ENCODE measurements at regions not wholly inside any gene's neighbourhood (a gene's known extent, or its start where the extent isn't known, plus 50 kb on each side); places are given as distances from the start of the nearest gene placed in this dataset.
"Not testable (repeated sequence)": the region's sequence is repeated elsewhere in the genome, so short reads cannot be mapped to it uniquely, and the experiment has no call there.

DNA sequence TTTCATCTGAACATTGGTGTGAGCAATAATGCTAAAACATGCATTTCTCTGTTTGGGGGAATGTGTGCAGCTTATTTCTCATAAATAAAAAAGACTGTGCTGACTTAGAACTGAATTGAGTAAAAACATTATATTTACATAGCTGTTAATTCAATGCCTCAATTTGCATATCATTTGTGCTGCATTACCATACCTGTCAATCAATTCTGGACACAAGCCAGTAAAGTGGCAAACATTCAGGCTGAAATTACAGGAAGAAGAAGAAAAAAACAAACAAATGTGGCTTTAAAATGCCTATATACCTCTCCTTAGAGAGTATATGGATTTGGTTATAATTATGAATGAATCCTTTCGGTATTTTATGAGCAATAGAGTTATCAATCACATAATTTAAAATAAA lies 380.1 kb upstream of the GBE1 start:
- no peak for DNase-seq

DNA sequence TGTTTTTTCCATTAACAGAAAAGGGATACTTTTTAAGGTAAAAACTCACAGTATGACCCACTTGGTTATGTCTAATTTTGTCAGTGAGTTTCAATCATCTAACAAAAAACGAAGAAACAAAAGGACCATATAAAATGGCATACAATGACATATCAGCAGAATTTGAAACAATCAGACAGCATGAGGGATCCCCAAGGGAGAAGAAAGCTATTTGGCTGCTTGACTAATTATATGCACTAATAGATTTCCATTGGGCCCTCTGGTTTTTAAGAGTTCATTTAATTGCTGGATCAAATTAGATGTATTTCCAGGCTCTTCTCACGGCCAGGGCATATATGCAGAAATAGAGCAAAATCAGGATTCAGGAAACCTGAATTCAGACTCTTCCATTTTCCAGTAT lies 376.4 kb upstream of the GBE1 start:
- DNase-seq: no peak

DNA sequence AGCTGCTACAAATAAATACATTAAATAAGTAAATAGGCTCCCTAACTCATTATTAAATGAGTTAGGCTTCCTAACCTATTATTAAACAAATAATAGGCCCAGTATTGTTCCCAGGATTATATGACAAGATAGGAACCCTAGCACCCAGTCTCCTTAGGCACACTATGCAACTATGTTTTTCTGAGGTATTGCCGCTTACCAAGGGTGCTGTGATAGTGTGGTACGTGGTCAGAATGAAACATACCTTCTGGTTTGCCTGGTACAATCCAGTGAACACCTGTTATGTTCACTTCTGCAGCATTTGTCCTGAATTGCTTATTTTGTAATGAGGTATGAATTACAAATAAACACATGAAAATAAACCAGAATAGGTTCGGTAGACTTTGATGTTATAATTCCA lies 375.6 kb upstream of the GBE1 start:
- DNase-seq: no peak

DNA sequence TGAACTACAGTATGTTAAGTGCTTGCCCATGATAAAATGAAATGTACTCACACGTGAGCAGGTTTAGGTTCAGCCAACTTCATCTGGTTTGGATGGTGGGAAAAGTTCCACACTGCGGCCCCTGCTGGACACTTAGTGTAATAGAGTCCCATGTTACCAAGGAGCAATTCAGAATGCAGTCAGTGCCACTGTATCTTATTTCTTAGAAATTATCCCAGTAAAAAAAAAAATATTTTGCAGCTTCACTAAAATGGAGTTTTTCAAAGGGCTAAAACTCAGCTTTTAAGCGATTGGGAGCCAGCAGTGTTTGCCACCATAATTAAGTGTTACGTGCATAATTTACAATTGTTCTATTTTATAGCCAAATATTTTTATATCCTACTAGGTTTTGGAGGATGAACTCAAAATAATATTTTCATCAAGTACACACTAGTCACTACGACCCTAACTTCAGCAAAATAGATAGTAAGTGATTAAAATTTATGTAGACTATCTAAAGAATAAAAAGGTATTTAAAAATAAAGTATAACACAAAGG lies 371.7 kb upstream of the GBE1 start:
- DNase-seq: peak; percentile 3

DNA sequence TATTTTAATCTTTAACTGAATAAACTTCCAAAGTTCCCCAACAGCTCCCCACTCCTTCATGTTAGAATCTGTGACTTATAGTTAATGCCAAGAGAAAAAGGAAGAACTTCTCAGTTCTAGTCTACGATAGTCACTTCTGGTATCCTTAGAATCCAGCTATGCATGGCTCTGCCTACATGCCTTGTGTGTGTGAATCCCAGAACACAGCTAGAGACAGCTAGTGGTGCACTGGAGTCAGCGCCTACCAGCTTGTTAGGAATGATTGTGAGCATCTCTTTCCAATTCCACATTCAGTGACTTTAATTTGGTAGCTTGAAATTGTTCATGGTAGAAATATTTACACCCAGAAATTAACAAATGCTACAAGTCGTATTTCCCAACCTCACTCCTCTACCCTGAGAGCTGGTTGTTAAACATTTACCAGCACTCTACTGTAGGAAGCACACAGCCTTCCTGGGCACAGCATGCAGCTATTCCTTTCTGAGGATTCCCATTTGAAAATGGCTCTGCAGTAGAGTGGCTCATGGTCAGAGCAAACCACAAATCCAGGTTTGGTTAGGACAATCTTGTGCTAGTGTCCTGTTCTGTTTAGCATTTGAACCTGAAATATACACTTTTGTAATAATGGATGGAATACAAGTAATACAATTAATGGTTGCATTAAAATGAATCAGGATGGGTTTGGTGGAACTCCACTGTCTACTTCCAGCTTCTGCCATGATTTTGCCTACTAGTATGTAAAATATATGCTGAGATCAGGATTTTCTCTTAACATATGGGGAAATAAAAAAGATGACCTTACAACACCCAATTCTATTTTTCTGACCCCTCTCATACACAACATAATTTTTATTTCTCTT lies 371.0 kb upstream of the GBE1 start:
- DNase-seq: no peak

DNA sequence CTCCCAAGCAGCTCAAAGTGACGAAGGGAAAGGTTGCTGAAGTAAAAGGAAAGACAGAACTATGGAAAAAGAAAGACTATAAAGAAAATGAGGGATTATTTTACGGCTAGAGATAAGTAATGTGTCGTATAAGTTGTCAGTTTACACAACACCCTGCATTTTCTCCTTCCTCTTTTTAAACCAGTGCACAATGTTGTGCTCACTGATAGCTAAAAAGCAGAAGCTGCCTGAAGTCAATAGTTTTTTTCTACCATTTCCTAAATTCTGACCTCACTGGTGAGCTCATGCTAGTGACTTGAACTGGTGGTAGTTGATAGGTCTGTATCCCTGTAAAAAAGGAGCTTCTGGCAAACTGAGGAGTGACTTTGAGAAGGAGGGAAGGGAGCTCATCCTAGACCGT lies 368.6 kb upstream of the GBE1 start:
- no peak for DNase-seq

DNA sequence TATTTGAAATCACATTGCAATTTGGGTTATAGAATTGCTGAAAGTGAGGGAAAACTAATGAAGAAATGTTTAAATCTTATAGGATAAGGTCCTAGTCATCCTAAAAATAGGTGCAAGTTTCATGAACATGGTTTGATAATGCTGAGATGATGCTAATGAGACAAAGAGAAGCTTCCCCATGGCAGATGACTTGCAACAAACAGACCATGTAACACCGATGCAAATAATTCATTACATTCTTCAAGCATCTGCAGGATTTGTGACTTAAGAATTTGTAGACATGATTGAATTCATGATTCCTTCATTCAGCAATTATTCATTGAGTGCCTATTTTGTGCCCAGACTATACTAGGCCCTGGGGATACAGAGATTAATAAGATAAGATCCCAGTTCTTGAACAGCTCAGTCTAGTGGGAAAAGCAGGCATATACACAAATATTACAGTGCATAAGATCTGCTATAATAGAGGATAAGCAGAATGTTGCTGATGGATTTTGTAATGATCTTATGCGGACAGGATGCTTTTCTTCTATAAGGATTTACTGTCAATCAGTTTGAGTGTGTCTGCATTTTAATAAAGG lies 367.9 kb upstream of the GBE1 start:
- DNase-seq: no peak

DNA sequence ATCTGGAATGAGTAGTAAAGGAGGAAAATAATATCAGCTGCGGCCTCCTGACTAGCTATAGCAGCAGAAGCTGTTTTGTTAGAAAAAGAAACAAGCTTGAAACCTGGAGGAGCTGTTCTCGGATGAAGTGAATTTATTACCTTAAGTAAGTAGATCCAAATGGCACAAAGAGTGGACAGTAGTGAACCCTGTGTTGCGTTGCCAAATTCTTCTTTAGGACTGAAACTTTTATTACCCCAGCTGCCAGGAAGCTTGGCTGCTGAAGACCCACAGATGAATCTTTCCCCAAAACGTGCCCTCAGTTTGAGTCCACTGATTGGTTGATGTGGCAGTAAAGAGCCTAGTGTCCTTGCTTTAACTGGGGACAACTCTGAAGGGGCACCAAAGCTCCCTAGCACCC lies 366.8 kb upstream of the GBE1 start:
- DNase-seq: no peak

DNA sequence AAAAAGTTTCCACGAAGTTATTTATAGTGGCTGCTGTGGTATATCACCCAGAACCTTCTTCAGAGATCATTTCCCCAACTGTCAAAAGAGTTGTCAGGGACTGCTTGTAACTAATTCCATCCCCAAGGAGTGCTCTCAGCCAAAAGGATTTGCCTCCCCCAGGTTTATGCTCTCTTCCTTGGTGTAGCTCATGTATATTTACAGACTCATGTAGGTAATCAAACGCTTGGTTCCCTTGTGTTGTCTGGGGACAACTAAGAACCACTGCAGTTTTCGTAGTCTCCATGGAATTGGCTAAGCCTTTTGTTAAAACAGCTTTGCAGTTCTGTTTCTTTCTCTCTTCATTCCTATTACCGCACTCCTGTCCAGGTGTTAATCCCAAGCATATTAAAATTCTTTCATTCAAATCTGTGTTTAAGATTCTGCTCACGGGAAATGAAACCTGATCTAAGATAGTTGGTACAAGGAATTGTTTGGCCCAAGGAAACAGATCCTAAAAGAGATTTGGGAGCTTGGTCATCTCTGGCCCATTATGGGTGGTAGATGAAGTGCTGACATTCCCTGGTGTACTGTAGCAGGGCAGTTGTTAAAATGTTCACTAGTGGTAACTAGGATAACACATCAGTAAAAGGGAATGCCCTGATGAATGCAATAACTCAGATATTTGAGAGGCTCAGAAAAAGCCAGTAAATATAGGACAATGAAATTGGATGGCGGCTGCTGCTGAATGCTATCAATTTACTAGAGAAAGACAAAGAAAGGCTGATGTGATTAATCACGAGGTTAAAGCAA lies 361.3 kb upstream of the GBE1 start:
- DNase-seq: no peak

DNA sequence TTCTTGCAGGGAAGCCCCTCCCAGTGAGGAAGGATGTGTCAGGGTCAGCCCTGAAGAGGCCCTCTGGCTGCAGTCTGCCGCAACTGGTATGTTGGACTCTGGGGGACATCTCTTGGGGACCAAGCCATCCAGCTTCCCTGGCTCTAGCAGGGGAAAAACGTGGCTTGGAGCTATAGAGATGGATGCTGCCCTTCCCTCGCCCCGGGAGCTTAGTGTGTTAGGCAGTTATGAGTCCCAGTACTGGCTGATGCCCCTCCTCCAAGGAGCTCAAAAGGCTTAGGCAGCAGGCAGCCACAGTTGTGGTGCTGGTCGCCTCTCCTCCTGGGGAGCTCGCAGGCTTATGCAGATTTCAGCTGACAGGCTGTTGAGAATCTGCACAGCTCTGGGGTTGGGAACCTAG lies 353.1 kb upstream of the GBE1 start:
- no peak for DNase-seq

DNA sequence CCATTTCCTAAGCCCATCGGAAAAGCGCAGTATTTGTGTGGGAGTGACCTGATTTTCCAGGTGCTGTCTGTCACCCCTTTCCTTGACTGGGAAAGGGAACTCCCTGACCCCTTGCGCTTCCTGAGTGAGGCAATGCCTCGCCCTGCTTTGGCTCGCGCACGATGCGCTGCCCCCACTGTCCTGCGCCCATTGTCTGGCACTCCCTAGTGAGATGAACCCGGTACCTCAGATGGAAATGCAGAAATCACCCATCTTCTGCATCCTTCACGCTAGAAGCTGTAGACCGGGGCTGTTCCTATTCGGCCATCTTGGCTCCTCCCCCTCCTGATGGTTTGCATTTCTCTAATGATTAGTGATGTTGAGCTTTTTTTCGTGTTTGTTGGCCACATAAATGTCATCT lies 349.3 kb upstream of the GBE1 start:
- DNase-seq: not testable (repeated sequence)

DNA sequence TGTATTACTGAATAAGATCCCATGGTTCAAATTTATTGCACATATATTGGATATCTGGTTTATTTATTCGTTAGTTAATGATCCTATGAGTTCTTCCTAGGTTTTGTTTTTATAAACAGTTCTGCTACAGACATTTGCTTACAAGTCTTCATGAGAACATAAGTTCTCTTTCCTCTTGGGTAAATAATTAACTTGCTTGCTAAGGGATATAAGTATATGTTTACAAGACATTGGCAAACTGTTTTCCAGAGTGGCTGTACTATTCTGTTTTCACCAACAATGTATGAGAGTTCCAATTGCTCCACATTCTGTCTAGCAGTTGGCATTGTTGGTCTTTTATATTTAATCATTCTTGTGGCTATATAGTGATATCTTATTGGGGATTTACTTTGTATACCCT lies 341.8 kb upstream of the GBE1 start:
- DNase-seq: no peak

DNA sequence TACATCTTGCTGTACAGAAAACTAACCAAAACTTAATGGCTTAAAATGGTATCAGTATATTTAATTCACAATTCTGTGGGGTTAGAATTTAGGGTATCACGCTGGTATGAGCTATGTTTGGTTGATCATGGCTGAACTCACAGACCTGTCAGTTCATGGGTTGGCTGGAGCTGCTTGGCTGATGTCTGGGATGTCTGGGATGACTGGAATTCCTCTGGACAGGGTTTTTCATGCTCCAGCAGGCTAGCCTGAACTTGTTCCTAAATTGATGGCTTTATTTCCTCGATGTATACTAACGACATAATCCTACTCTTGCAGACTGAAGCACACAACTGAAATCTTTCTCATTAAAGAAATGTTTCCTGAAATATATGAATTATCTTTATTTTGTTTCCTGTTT lies 338.9 kb upstream of the GBE1 start:
- DNase-seq: no peak

DNA sequence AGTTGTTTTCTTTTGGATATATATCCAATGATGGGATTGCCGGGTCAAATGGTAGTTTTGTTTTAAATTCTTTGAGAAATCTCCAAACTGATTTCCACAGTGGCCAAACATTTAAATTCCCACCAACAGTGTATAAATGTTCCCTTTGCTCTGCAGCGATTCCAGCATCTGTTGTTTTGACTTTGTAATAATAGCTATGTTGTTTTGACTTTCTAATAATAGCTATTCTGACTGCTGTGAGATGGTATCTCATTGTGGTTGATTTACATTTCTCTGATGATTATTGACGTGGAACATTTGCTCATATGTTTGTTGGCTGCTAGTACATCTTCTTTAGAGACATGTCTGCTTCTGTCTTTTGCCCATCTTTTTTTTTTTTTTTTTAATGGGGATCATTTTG lies 332.2 kb upstream of the GBE1 start:
- DNase-seq: no peak

DNA sequence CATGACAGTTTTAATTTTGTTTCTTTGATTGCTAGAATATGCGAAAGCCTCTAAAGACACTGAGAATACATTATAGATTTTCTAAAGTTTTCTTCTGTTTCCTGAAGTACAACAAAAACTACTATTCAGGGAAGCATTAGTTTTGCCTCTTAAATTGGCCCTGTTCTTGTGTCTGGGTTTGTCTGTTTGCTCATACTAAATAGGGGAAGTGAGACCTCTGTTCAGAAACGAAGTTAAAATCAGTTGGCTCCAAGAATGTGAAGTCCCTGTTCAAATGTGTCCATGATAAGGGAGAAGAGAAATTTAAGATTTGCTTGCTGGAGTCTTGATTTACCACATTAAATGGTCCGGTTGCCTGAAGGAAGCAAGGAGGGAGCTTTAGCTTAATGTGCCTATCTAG lies 327.3 kb upstream of the GBE1 start:
- DNase-seq: no peak

DNA sequence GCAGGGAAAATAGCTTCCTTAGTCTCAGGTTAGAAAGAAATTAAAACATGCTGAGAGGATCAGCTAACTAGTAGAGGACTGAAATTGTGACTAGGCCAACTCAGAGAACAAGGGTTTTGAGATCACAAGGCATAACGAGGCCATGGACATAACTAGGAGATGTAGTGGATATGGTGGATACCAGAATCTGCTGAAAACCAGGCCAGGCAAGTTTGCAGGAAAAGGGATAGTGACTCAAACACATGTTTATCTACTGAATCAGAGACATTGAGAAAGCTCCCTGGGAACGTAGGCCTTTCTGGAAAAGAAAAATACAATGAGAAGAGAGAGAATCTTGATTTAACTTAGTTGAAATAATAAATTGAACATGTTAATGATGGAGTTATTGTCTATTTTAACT lies 326.5 kb upstream of the GBE1 start:
- DNase-seq: no peak

DNA sequence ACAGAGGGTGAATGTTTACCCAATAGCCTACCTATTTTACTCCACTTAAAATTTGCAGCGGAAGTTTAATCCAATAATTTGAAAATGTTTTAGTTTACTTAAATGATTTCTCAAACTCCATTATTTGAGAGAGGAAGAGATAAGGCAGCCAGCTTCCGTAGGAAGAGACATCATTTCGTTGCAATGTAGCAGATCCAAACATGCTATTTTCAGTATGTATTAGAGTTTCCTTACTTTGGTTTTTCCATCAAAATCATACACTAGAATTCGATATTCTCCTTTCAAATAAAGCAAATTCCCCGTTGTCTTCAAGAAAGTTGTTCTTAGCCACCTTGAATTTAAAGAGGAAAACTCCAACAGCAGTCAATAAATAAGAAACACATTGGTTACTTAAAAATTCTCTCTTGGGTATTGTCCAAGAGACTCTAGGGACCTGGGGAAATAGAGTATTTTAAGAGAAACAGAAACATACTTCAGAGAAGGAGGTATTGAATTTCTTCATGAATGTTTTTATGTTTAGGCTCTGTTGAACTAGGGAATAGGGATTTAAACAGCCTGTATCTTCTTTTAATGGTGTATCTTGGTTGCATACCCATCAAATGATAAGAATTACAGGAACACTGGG lies 324.5 kb upstream of the GBE1 start:
- DNase-seq: no peak

DNA sequence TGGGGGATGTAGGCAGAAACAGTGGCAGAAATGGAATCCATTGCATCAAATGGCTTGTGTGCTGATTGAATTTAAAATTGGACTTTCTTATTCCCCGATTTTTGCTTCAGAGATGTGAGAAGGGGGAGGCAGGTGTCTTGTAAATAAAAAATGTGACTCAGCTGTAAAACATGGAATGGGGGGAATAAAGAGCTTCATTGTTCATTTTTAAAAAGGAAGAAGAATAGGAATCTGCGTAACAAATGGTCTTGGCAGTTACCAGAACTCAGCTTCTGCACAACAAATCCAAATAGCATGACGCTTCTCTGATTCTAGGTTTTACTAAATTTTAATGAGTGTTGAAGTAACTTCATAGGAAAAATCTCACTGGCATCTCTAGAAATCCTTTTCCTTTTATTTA lies 323.9 kb upstream of the GBE1 start:
- DNase-seq: no peak

DNA sequence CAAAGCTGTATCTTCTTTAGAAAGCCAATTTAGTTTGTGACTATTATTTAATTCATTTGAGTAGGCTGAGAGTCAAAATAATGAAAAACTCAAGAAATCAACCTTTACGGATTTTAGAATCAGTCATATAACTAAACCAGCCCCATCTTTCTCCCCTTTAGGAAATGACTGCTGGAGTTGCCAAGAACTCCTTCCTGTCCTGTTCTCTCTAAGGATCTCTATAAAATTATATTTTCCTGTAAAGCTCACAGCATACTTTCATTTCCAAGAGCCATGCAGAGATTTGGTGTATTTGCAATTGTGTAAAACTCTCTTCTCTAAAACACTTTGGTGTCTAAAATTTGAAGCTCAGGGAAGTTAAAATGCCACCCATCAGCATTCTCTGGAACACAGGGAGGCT lies 323.4 kb upstream of the GBE1 start:
- no peak for DNase-seq

DNA sequence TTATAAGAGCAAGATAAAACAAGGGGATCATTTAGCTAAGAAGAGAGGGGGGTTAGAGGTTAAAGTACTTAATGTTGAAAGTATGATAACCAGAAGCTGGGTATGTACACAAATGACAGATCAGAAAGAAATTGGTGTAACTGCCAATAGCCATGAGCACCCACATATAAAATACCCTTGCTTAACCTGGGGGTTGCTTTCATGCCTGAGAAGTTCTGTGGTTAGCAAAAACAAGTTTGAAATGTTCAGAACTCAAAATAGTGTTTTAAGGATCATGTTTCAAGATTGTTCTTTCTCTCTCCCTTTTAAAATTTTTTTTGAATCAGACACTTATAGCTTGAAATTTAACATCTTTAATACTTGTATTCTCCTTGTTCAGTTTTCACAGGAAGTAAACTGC lies 321.4 kb upstream of the GBE1 start:
- DNase-seq: no peak

DNA sequence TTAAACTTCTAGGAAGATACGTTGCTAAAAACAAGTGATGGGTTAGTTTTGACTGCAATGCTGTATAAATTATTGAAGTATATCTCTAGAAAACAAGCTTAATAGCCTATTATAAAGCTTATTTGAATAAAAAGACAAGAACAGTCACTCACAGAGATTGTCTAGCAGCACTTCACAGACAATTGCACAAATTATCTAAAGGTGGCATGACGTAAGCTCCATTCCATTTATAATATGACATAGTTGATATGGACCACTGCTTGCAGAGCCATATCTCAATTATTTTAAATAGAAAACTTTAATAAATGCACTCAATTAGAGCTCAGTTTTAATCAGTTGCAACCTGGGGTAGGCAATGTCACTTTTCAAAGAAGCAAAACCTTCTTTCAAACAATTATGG lies 319.9 kb upstream of the GBE1 start:
- DNase-seq: no peak

DNA sequence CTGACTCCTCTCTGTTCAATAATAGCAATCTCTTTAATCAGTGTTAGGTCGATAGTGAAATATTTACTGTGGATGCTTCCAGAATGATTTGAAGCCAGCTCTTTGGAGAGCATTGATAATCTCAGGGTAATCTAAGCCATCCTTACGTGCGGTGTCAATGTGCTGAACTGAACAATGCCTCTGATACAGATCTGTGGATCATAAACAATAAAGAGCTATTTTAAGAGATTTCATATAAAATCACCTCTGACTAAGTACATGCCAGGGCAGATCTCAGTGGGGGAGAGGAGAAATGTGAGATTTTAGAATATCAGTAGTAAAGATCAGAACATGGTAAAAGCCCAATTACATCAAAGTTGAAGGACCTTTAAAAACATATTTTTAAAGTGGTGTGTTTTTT lies 319.3 kb upstream of the GBE1 start:
- no peak for DNase-seq

DNA sequence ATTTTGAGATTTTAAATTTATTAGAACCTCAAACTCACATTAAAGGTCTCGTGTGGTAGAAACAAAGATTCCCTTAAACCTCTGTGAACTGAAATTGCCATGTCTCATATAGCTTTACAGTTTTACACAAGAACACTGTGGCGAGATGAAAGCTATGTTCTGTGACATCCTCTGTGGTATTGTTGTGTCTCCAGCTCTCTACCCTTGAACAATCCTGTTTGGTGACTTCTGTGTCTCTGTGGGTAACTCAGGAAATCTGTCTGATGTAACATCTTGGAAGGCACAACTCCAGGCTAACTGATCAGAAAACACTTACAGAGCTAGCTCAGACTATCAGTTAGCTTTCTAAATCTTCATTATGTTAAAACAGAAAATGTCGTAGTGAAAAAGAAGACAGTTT lies 318.8 kb upstream of the GBE1 start:
- DNase-seq: no peak
